GM12892 (cell line): ENCODE measurements at regions not wholly inside any gene's neighbourhood (a gene's known extent, or its start where the extent isn't known, plus 50 kb on each side); places are given as distances from the start of the nearest gene placed in this dataset.

Experiments
- POLR2A ChIP-seq: IDR thresholded peaks from 2 replicates; pipeline ENCODE4 v1.6.1; 2011; ENCODE audit warnings: low read depth, low read length, control low read depth
- POLR2AphosphoS5 ChIP-seq: IDR thresholded peaks from 2 replicates; pipeline ENCODE4 v1.6.1; 2011; ENCODE audit warnings: low read depth, low read length, control low read depth
- TAF1 ChIP-seq: IDR thresholded peaks from 2 replicates; pipeline ENCODE4 v1.6.1; 2011; ENCODE audit warnings: low read depth, mild to moderate bottlenecking, control low read depth, low read length, borderline replicate concordance

- TF ChIP-seq POLR2AphosphoS5 (no peak), POLR2A (no peak), TAF1 (no peak)
These were observed 232.1 kb upstream of the PDE4D start for GRCh38 chr5:60125636-60126035.
